GM18951 (cell line): ENCODE measurements at regions not wholly inside any gene's neighbourhood (a gene's known extent, or its start where the extent isn't known, plus 50 kb on each side); places are given as distances from the start of the nearest gene placed in this dataset.

ENCODE experiments used
- POLR2A ChIP-seq: IDR thresholded peaks from 4 replicates; pipeline ENCODE4 v1.6.1; 2011; ENCODE audit warnings: mild to moderate bottlenecking; ENCODE audit not compliant: insufficient read length, insufficient read depth; ENCODE audit errors: extremely low read depth
- in situ Hi-C: fragments of 300-500 bp; cut with MboI; formaldehyde crosslinking; loops from one replicate; pipeline ENCODE4 v1.12.0; 2022; ENCODE audit warnings: low sequenced_read_pairs, mixed read lengths, inconsistent platforms; ENCODE audit not compliant: unreplicated experiment

- no peak for TF ChIP-seq POLR2A
- in situ Hi-C loops, result no loop called here
Observed at GRCh38 chr9:18067548-18068120, 406.3 kb upstream of the ADAMTSL1 start.

- TF ChIP-seq POLR2A, result no peak
- in situ Hi-C loops, result no loop called here
Observed at GRCh38 chr9:18068900-18069299, 405.1 kb upstream of the ADAMTSL1 start.

- in situ Hi-C loops, result no loop called here
Observed at GRCh38 chr9:18071651-18072060, 402.3 kb upstream of the ADAMTSL1 start.

GRCh38 chr9:18073002-18073401 is 401.0 kb upstream of the ADAMTSL1 start:
- in situ Hi-C loops, result no loop called here
- TF ChIP-seq POLR2A, result no peak

More at GRCh38 chr9:18071651-18072060, 402.3 kb upstream of the ADAMTSL1 start:
- no peak for TF ChIP-seq POLR2A

- in situ Hi-C loops, result no loop called here
- TF ChIP-seq POLR2A, result no peak
Observed at GRCh38 chr9:18074041-18074440, 399.9 kb upstream of the ADAMTSL1 start.

GRCh38 chr9:18075253-18075952 is 398.6 kb upstream of the ADAMTSL1 start:
- TF ChIP-seq POLR2A, result no peak
- in situ Hi-C loops, result no loop called here

GRCh38 chr9:18077941-18078678 is 395.8 kb upstream of the ADAMTSL1 start:
- TF ChIP-seq POLR2A, result no peak
- in situ Hi-C loops, result no loop called here

GRCh38 chr9:18092138-18092537 is 381.8 kb upstream of the ADAMTSL1 start:
- no peak for TF ChIP-seq POLR2A
- in situ Hi-C loops, result no loop called here

GRCh38 chr9:18106006-18106560 is 367.9 kb upstream of the ADAMTSL1 start:
- TF ChIP-seq POLR2A, result no peak
- in situ Hi-C loops, result no loop called here

GRCh38 chr9:18109675-18110074 is 364.3 kb upstream of the ADAMTSL1 start:
- TF ChIP-seq POLR2A, result no peak
- in situ Hi-C loops, result no loop called here

GRCh38 chr9:18111146-18111545 is 362.8 kb upstream of the ADAMTSL1 start:
- TF ChIP-seq POLR2A, result no peak
- in situ Hi-C loops, result no loop called here

- no peak for TF ChIP-seq POLR2A
- in situ Hi-C loops, result no loop called here
Observed at GRCh38 chr9:18114559-18115475, 359.1 kb upstream of the ADAMTSL1 start.
